ENCODE measurements at regions not wholly inside any gene's neighbourhood (a gene's known extent, or its start where the extent isn't known, plus 50 kb on each side); places are given as distances from the start of the nearest gene placed in this dataset.
"Not testable (repeated sequence)": the region's sequence is repeated elsewhere in the genome, so short reads cannot be mapped to it uniquely, and the experiment has no call there.

GRCh38 chrX:74251006-74251930, 52.7 kb upstream of the ZCCHC13 start:
- DNase-seq (ENCODE audit: low read depth in 2 of 3, low spot score in 1 of 3), result no peak

GRCh38 chrX:74250574-74250973, 53.4 kb upstream of the ZCCHC13 start:
- DNase-seq (ENCODE audit: low read depth in 2 of 3, low spot score in 1 of 3), result no peak

GRCh38 chrX:74249963-74250362, 54.0 kb upstream of the ZCCHC13 start:
- no peak for DNase-seq (ENCODE audit: low read depth in 2 of 3, low spot score in 1 of 3)

GRCh38 chrX:74248889-74249288, 55.1 kb upstream of the ZCCHC13 start:
- DNase-seq (ENCODE audit: low read depth in 2 of 3, low spot score in 1 of 3), result no peak

GRCh38 chrX:74246524-74246923, 57.5 kb upstream of the ZCCHC13 start:
- no peak for DNase-seq (ENCODE audit: low read depth in 2 of 3, low spot score in 1 of 3)

- no peak for DNase-seq (ENCODE audit: low read depth in 2 of 3, low spot score in 1 of 3)
Measured at GRCh38 chrX:74242484-74243138, 61.4 kb upstream of the ZCCHC13 start.

- DNase-seq (ENCODE audit: low read depth in 2 of 3, low spot score in 1 of 3), result no peak
Measured at GRCh38 chrX:74242050-74242449, 61.9 kb upstream of the ZCCHC13 start.

- no peak for DNase-seq (ENCODE audit: low read depth in 2 of 3, low spot score in 1 of 3)
Measured at GRCh38 chrX:74238771-74239170, 65.2 kb upstream of the ZCCHC13 start.

GRCh38 chrX:74234818-74235217, 69.2 kb upstream of the ZCCHC13 start:
- DNase-seq (ENCODE audit: low read depth in 2 of 3, low spot score in 1 of 3), result no peak

GRCh38 chrX:74232859-74233258, 71.1 kb upstream of the ZCCHC13 start:
- DNase-seq (ENCODE audit: low read depth in 2 of 3, low spot score in 1 of 3), result no peak

- no peak for DNase-seq (ENCODE audit: low read depth in 2 of 3, low spot score in 1 of 3)
Measured at GRCh38 chrX:74231625-74232024, 72.4 kb upstream of the ZCCHC13 start.

- DNase-seq (ENCODE audit: low read depth in 2 of 3, low spot score in 1 of 3), result no peak
Measured at GRCh38 chrX:74230094-74230493, 73.9 kb upstream of the ZCCHC13 start.

- no peak for DNase-seq (ENCODE audit: low read depth in 2 of 3, low spot score in 1 of 3)
Measured at GRCh38 chrX:74225111-74225510, 78.9 kb upstream of the ZCCHC13 start.

- no peak for DNase-seq (ENCODE audit: low read depth in 2 of 3, low spot score in 1 of 3)
Measured at GRCh38 chrX:74220277-74220676, 83.7 kb upstream of the ZCCHC13 start.

- no peak for DNase-seq (ENCODE audit: low read depth in 2 of 3, low spot score in 1 of 3)
Measured at GRCh38 chrX:74218895-74219294, 85.1 kb upstream of the ZCCHC13 start.

GRCh38 chrX:74216421-74216820, 87.6 kb upstream of the ZCCHC13 start:
- no peak for DNase-seq (ENCODE audit: low read depth in 2 of 3, low spot score in 1 of 3)

- no peak for DNase-seq (ENCODE audit: low read depth in 2 of 3, low spot score in 1 of 3)
Measured at GRCh38 chrX:74211911-74212310, 92.1 kb upstream of the ZCCHC13 start.

GRCh38 chrX:74207539-74207938, 96.4 kb upstream of the ZCCHC13 start:
- DNase-seq (ENCODE audit: low read depth in 2 of 3, low spot score in 1 of 3), result no peak

GRCh38 chrX:74195605-74196004, 108.4 kb upstream of the ZCCHC13 start:
- DNase-seq (ENCODE audit: low read depth in 2 of 3, low spot score in 1 of 3), result no peak

- DNase-seq (ENCODE audit: low read depth in 2 of 3, low spot score in 1 of 3), result no peak
Measured at GRCh38 chrX:74195120-74195519, 108.9 kb upstream of the ZCCHC13 start.

GRCh38 chrX:74187211-74187610, 116.8 kb upstream of the ZCCHC13 start:
- DNase-seq (ENCODE audit: low read depth in 2 of 3, low spot score in 1 of 3), result no peak

GRCh38 chrX:74183047-74183446, 120.9 kb upstream of the ZCCHC13 start:
- not testable (repeated sequence) for DNase-seq (ENCODE audit: low read depth in 2 of 3, low spot score in 1 of 3)

All from stimulated activated CD4-positive, alpha-beta T cell treated with anti-CD3 and anti-CD28 coated beads, Interleukin-12 subunit alpha, Interleukin-12 subunit beta, amount 100 ng/mL, for 48 hours (primary cell).